Inferior parietal cortex (tissue), 1 donor: ENCODE measurements at regions not wholly inside any gene's neighbourhood (a gene's known extent, or its start where the extent isn't known, plus 50 kb on each side); places are given as distances from the start of the nearest gene placed in this dataset.

Experiments used
- DNase-seq: peaks from one replicate; pipeline ENCODE4 v3.0.0-alpha.2; 2016; ENCODE audit errors: extremely low spot score

GRCh38 chr1:113266788-113267187 is 123.5 kb upstream of the MAGI3 start:
- no peak for DNase-seq

GRCh38 chr1:113269168-113269963 is 120.9 kb upstream of the MAGI3 start:
- DNase-seq, result no peak

GRCh38 chr1:113271039-113271438 is 119.3 kb upstream of the MAGI3 start:
- no peak for DNase-seq

DNA sequence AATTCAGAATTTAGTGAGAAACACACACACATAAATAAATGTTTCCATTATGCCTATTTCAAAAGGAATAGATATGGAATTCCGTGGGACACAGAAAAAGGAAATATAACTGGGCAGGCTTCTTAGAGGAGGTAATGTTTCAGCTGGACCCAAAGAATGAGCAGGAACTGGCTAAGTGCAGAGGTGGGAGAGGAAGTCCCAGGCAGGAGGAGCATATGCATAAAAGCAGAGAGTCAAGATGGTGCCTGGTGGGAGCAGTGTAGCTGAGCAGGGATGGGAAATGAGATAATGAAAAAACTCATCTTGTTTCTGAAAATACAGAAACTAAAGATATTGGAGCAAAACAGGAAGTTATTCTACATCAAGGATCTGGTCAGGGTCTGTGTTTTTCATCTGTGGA is 115.2 kb upstream of the MAGI3 start:
- no peak for DNase-seq

DNA sequence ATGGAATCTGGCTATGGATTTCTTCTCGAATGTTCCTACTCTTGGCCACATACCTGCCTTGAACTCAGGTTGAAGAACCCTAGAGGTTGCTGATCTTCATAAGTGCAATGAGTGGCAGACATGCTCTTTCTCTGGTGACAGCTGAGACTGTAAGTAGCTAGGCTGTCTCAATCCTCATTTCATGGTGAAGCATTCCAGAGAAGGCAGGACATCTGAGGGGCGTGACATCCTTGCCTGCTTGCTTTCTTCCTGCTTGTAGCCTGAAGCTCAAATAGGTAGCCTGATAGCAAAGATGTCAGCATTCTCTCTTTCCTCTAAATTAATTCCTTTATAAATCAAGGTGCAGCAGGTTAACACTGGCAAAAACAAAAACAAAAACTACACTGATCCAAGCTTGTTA is 114.6 kb upstream of the MAGI3 start:
- DNase-seq, result no peak

DNA sequence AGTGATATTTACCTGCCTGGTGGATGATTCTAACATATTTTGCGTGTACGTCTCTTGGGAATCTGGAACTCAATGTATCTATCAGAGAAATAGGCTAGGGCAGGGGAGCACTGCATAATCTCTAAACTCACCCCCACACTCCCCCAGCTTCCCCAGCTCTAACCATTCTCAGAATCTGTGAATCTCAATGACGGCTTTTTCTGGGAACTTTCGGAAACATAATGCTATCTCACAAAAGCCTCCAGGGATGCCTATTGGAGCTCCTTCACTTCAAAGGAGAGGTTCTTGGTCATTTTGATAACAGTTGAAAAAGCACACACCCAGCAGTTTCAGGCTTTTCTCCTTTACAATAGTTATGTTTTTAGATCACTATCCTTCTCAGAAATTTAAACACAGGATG is 113.8 kb upstream of the MAGI3 start:
- no peak for DNase-seq

DNA sequence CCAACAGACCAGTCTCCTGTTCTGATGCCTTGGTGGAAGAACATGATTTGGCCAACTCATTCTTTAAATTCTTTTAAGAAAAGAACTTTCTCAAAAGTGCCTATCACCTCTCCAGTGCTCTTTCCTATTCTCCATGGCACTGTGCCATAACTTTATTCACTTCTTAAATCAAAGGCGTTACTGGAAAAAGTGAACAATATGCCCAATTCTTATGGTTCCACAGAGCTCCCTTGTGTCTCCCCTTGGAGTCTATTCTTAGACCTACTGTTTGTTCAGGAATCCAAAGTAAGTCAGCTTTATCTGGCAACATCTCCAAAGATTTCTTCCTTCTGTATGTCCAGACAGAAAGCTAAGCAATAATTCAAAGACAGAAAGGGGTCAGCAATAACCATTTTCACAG is 111.9 kb upstream of the MAGI3 start:
- no peak for DNase-seq

- DNase-seq, result no peak
Measured at GRCh38 chr1:113278777-113279176, 111.5 kb upstream of the MAGI3 start.

GRCh38 chr1:113279776-113280391 is 110.4 kb upstream of the MAGI3 start:
- DNase-seq, result no peak

GRCh38 chr1:113280581-113280980 is 109.7 kb upstream of the MAGI3 start:
- no peak for DNase-seq

- DNase-seq, result no peak
Measured at GRCh38 chr1:113281550-113281949, 108.8 kb upstream of the MAGI3 start.

- no peak for DNase-seq
Measured at GRCh38 chr1:113282008-113282892, 108.1 kb upstream of the MAGI3 start.

GRCh38 chr1:113282893-113283285 is 107.4 kb upstream of the MAGI3 start:
- DNase-seq, result no peak

DNA sequence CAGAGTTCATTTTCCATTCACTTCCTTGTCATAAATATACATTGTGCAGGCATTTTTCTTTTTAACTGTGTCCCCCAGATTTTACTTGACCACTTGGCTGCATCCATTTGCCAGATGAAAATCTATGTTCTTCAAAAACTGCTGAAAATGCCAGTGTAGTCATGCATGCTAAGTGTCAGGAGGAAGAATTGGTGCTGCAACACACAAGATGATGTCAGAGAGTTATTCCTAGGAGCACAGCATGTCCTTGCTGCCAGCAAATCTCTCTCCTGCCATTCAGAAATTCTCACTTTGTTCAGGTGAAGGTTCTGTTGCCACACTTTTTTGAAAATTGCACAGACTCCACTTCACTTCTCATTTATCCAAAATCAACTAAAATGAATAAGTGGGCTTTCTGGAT is 106.4 kb upstream of the MAGI3 start:
- DNase-seq, result no peak

- DNase-seq, result no peak
Measured at GRCh38 chr1:113286156-113286555, 104.2 kb upstream of the MAGI3 start.

DNA sequence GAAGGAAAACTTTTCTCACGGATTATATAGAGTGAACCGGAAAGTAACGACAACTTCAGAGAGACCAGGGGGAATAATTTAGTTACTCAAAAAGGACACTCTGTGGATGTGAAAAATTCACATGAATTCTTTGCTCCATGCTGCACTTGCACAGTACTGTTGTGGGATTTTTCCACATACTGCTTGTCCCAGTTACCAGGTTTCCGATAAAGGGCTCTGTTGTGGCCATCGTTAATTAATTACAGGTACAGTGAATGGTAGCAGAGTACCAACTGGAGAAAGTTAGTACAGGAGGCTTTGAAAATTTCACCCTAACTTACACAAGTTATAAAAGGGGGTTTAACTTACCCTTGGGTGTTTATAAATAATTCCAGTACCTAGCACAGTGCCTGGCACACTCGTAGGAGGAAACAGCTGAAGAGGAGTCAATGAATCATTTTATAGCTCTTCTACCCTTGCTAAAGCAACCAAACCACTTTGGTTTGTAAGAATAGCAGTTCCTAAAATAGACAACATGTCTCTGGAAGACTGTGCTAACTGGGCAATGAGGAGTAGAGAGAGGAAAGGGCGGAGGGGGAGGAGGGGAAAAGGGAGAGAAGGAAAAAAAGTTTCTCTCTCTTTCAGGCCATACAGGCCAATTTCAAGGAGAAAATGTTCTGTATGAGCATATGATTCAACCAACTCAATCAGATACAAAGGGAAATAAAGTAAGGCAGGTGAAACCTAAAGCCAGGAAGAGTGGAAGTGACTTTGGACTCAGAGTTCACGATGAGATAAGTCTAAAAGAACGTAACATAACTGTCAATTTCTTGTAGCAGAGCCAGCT is 98.3 kb upstream of the MAGI3 start:
- DNase-seq, result no peak

DNA sequence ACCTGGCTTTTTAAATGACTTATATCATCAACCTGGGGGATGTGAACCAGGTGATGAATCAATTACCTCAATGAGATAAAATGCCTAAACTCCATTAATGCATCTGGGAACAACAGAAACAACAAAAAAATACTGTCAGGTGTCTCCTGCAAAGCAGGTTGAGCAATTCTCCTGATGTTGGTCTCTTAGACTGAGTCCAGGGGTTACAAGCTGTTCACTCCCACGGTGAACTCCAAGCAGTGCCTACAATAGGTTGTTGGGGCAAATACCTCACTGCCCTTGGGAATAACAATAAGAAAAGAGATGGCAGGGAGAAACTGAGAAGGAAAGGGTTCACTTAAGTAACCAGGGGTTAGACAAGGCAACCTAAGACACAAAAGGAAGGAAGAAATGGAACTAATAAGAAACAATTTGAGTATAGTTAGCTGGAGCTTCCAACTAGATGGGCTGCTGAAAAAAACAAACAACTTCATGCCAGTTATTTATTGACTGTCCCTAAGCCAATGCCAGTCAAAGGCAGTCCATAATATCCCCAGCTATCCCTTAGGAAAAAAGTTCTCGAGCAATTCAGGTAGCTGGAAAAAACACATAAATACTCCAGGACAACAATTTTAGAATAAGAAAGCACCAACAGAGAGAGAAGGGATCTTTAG is 97.6 kb upstream of the MAGI3 start:
- DNase-seq, result no peak

DNA sequence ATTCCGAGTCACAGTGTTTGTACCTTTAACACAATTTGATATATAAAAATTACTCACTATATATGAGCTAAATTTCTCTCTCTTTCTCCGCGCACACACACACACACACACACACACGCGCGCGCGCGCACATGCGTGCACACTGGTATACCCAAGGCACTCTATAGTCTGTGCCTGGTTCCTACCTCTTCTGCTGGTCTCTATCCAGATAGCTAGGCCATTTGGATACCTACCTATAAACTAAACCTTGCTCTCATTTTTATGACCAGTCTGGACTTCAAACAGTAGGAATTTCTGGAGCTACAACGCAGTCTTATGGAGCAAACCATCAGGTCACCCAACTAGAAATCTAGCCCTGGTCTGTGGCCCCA is 97.1 kb upstream of the MAGI3 start:
- DNase-seq, result no peak

GRCh38 chr1:113297749-113298148 is 92.6 kb upstream of the MAGI3 start:
- no peak for DNase-seq

GRCh38 chr1:113298941-113299340 is 91.4 kb upstream of the MAGI3 start:
- DNase-seq, result no peak

DNA sequence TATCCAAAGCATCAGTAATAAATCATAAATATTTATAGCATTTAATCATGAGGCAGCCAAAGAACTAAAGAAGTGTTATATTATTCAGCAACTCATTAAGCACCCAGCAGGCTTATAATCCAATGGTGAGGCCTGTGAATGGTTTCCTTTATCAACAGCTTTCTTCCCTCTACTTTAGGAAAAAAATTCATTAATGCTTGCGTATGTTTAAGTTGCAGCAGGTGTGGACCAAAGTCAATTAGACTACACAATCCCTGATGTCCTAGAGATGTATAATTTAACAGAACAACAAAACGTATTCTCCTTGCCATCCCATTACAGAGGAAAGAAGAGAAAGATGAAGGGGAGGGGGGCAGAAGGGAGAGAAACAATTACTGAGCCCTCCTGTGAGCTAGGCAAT is 87.7 kb upstream of the MAGI3 start:
- no peak for DNase-seq
